ENCODE measurements at regions not wholly inside any gene's neighbourhood (a gene's known extent, or its start where the extent isn't known, plus 50 kb on each side); places are given as distances from the start of the nearest gene placed in this dataset.
"Not testable (repeated sequence)": the region's sequence is repeated elsewhere in the genome, so short reads cannot be mapped to it uniquely, and the experiment has no call there.

GRCh38 chr14:106436310-106436905 lies 910.0 kb downstream of the TMEM121 start:
- peak in 3 of 56 donors; percentile 5 to 18 (median 6) for DNase-seq

- no peak for DNase-seq
These were observed 916.5 kb downstream of the TMEM121 start for GRCh38 chr14:106442857-106443256.

GRCh38 chr14:106455026-106455425 lies 928.6 kb downstream of the TMEM121 start:
- no peak for DNase-seq

- DNase-seq = no peak
These were observed 933.8 kb downstream of the TMEM121 start for GRCh38 chr14:106459971-106460730.

DNA sequence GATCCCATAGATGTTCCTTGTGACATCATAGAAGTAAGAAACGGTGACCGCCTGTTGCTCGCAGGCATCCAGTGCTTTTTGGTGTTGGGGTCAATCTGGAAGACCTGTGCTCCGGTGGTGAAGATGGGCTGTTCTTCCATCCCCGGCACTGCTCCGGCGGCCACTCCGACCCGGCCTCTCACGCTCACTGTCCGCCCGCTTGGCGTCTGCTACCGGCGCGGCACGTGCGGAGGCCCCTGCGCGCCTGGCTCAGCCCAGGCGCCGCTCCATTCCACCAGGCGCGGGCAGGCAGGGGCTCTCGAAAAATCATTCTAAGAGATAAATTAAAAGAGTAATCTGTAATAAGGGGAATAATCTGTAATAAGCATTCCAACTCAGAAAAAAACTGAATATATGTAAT lies 934.5 kb downstream of the TMEM121 start:
- DNase-seq = no peak

DNA sequence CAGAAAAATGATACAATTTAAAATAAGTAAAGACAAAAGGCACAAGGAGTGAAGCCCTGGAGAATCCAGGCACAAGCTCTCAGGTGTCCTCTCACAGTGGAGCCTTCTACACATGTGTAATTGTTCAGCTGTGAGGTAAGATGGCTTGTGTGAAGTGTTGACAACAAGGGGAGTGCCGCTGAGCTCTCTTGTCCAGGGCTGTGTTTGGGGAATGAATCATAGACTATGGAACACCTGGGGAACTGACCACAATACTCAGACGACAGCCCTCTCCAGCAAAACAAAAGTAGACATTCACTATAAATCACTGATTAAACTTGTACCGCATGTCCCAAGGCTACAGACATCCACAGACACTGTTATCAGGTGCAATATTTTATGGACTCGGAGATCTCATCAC lies 940.1 kb downstream of the TMEM121 start:
- DNase-seq = not testable (repeated sequence)

- DNase-seq = not testable (repeated sequence)
These were observed 942.5 kb downstream of the TMEM121 start for GRCh38 chr14:106468869-106469268.

DNA sequence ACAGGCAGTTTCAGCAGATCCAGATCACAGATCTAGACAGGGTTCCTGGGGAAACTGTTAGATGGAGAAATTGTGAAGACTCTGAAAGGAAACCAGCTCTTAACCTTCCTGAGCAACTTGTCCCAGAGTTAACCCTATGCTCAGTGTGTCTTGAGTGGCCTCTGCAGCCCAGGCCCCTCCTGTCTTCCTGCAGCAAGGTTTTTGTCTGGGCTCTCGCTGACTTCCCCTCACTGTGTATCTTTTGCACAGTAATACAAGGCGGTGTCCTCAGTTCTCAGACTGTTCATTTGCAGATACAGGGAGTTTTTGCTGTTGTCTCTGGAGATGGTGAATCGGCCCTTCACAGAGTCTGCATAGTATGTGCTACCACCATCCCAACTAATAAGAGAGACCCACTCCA lies 943.6 kb downstream of the TMEM121 start:
- DNase-seq = not testable (repeated sequence)

DNA sequence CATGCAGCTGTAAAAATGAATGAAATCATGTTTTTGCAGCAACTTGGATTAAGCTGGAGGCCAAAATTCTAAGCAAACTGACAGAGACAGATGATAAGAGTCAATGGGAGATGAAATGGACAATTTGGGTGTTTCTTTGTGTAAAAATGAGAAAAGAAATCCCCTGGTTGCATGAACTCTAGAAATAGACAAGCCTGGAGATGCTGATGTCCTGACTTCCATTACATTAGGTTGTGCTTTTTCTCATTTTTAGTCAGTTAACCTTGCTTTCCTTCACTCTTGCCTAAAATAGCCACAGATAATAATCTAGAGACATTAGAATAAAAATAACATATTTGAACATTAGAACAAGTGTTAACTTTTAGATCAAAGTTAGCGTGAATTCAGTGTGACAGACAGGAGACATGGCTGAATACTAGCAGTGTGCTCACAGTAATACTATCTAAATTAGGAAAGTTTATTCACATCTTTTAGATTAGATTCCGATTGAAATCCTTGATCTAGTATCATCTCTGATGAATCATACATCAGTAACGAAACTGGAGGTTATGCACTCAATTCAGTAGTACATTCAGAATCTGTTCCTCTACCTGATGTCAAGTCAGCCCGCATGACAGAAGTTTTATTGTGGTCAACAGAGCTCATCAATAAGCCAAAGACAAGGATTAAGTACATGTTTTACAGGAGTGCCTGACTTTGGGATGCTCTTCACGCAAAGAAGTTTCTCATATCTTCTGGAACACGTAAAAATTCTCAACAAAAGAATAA lies 948.1 kb downstream of the TMEM121 start:
- DNase-seq = not testable (repeated sequence)

DNA sequence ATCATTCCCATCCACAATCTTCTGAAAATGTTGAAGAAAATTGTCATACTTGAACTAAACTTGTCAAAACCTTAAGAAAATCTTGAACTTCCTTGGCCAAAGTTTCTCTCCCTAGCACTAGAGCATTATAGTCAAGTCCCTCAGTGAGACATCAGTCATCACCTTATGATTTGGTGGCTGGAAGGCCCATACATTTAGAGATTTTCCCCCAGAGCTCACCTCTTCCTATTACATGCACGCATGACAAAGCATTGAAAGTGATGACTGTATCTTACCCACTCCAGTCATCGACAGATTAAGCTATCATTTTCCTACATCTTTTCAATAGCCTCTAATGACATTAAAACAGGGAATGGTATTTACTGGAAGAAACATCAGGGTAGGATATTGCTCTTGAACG lies 948.8 kb downstream of the TMEM121 start:
- not testable (repeated sequence) for DNase-seq

DNA sequence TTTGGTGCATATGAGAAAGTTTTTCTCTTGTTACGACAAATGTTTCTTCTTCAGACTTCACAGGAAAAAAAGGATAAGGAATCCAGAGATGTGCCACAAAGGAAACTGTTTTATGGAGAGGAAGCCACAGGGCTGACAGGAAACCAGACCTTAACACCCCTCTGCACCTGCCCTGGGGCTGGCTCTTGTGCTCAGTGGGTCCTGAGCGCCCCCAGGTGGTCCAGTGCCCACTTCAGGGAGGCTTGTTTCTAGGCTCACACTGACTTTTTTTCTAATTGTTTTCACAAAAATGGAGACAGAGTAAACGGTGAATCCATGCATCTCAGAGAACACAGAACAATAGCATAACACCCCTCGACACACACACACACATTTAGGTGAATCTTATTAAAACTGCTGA lies 951.2 kb downstream of the TMEM121 start:
- DNase-seq = not testable (repeated sequence)

- DNase-seq = not testable (repeated sequence)
These were observed 953.9 kb downstream of the TMEM121 start for GRCh38 chr14:106480287-106480686.

- DNase-seq = not testable (repeated sequence)
These were observed 955.8 kb downstream of the TMEM121 start for GRCh38 chr14:106482213-106482612.

DNA sequence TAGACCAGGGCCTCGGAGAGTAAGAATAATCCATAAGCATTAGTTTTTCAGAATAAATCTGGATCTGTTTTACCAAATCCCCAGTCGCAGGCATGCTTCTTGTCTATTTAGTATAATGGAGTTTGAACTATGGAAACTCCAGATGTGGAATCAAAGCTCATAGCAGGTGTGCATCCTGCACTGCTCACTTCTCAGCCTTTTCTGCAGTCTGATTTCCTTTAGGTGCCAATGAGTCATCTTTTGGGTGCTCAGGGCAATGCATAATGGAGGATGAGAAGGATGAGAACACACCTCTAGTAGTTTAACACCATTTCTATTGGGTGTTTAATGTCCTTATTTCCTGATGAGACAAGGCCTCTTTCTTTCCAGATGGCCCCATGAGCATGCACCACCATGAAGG lies 961.2 kb downstream of the TMEM121 start:
- DNase-seq = no peak

DNA sequence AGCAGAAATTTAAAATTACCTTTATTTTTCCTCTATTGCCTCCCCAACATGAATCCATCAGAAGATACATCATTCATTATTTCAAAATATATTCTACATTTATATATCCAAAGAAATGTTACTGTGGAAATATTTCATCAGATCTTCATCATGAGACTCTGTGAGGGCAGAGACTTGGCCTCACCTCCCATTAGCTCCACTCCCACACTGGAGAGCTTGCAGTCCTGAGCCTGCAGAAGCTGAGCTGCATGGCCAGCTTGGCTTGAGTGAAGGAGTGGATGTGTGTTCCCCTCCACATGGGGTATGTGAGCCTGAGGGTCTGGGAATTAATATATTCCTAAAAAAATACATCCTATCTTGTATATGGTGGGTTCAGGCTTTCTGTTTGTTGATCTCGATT lies 961.9 kb downstream of the TMEM121 start:
- DNase-seq = no peak

DNA sequence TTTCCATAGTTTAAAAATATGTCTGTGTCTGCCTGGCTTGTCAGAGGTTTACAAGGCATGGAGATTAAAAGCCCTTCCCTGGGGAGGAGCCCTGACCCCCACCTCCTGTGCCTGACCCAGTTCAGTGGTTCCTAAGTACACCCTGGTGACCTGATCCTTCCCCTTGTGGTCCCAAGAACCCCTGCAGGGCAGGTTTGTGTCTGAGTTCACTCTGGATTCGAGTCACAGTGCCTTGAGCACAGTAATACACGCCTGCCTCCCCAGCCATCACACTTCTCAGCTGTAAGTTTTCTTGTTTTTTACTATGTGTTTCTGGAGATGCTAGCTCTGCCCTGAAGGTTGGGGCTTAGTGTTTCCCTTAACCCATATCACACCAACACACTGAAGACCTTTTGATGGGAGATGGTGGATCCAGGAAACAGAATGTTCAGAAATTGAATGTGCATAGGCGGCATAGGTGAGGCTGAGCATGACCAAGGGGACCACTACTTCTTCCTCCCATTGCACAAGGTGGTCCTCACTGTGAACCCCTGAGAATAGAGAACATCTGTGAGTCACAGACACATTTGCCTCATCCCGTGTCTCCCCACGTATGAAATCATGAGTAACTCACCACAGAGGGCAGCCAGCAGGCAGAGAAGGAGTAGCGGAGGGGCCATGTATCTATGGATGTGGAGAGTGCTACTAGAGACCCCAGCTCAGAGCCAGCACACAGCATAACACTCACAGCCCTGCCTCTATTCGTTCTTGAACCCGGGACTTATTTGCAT lies 962.9 kb downstream of the TMEM121 start:
- no peak for DNase-seq

- no peak for DNase-seq
These were observed 964.1 kb downstream of the TMEM121 start for GRCh38 chr14:106490442-106490841.

DNA sequence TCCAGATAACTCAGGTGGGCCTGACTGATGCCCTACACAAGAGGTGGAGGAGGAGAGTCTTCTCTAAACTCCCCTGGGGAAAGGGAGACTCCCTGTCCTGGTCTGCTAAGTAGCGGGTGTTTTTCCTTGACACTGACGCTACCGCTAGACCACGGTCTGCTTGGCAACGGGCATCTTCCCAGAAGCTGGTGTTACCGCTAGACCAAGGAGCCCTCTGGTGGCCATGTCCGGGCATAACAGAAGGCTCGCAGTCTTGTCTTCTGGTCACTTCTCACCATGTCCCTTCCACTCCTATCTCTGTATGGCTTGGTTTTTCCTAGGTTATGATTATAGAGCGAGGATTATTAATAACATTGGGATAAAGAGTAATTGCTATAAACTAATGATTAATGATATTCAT lies 965.5 kb downstream of the TMEM121 start:
- no peak for DNase-seq

- no peak for DNase-seq
These were observed 967.8 kb downstream of the TMEM121 start for GRCh38 chr14:106493962-106494823.

DNA sequence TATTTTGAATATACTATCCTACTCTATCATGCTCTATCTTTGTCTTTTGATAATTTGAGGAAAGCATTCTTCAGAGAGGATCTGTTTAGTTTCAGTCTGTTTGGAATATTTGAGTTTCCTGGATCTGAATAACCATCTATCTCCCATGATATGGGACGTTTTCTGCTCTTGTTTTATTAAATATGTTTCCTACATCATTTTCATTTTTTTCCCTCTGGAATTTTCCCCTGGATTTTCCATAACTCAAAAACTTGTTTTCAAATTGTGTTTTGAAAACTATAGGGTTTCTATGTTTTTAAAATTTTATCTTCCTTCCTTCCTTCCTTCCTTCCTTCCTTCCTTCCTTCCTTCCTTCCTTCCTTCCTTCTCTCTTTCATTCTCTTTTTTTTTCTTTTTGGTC lies 974.2 kb downstream of the TMEM121 start:
- no peak for DNase-seq

- no peak for DNase-seq
These were observed 975.5 kb downstream of the TMEM121 start for GRCh38 chr14:106501898-106502297.
